AG09319 (cell line): ENCODE measurements at regions not wholly inside any gene's neighbourhood (a gene's known extent, or its start where the extent isn't known, plus 50 kb on each side); places are given as distances from the start of the nearest gene placed in this dataset.
"Not testable (repeated sequence)": the region's sequence is repeated elsewhere in the genome, so short reads cannot be mapped to it uniquely, and the experiment has no call there.

Source experiments
- DNase-seq: peaks from one replicate; pipeline ENCODE4 v3.0.0-alpha.2; 2010; ENCODE audit warnings: low read depth; ENCODE audit errors: extremely low read depth
- CTCF ChIP-seq: IDR thresholded peaks from 2 replicates; pipeline ENCODE4 v1.5.1; 2011; ENCODE audit warnings: low read depth, mild to moderate bottlenecking, inconsistent platforms, low read length, moderate library complexity

DNA sequence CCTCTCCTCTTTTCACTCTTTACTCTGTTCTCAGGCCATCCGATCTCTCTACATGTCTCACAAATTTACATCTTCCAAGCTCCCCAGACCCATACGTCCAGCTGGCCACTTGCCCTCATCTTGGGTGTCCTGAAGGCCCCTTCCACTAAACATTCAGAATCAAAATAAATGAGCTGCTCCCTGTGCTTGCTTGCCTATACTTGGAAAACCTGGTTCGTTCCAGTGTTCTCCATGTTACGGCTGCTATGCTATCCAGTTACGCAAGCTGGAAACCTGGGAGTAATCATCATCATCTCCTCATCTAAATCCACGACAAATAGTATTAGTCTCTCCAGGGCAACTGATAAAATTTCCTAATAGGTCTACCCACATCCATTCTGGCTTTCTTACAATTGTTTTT, 165.0 kb upstream of the FBXL17 start:
- no peak for TF ChIP-seq CTCF
- DNase-seq: no peak

- DNase-seq: no peak
- no peak for TF ChIP-seq CTCF
Measured at GRCh38 chr5:108545301-108545700, 163.4 kb upstream of the FBXL17 start.

- no peak for DNase-seq
- TF ChIP-seq CTCF: no peak
Measured at GRCh38 chr5:108543486-108543885, 161.6 kb upstream of the FBXL17 start.

DNA sequence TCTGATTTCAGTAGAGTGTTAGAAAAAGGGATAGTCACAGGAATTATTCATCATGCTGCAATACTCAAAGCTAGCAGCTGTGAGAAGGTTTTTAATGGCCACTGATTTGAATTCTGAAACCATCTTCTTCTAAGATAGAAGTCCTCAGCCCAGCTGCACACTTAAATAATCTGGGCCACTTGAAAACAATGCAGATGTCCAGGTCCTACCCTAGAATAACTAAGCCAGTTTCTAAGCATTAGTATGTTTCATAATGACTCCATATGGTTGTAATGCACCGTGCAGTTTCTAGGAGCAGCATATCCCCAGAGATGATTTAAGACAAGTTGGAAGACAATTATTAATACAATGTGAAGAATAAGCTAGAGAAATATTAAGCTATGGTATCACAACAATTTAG, 159.9 kb upstream of the FBXL17 start:
- no peak for DNase-seq
- no peak for TF ChIP-seq CTCF

DNA sequence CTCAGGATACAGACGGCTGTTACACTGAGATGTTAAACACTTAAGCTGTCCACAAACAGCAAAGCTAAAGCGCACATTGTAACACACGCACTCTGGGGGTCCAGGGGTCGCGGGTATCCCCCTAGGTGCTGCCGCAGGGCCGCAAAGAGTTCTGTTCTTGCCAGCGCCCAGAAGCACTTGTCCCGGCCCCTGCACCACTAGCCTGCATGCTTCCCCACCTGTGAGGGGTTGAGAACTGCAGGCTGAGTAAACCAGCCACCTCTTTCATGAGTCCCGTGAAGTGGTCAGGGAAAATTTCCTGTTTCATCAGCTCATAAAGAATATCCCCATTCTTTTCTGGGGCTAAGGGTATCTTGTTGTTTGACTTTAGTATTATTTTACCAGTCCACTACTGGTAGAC, 154.4 kb upstream of the FBXL17 start:
- DNase-seq: no peak
- TF ChIP-seq CTCF: no peak

GRCh38 chr5:108532129-108532445, 150.2 kb upstream of the FBXL17 start:
- DNase-seq: not testable (repeated sequence)

DNA sequence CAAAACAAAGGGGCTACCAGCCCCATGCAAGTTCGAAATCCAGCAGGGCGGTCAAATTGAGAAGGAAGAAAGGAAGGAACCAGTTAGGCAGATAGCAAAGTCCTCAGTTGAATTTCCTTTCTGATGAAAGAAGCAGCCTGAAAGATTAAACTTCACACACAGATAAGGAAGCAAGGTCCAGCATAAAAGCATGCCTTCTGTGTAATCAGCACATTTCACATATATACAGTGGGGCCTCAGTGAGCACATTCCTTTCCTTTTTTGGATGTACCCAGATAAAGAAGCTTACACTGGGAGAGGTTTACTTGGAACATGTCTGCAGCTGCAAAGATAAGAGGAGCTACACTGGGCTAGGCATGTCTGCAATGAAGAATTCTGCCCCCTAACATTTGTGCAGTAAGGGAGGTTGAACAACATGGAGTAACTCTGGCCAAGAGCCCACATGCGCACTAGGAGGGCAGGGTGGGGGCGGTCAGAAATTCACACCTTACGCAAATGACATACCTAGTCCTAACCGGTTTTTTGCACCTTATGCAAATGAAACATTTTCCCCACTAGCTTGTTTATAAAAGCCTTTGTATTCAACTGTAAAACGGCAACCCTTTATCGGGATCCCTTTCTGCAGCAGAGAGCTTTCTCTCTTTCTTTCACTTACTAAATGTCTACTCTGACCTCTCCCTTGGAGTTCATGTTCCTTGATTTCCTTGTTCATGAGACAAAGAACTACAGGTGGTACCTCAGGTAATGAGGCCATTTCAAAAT, 149.7 kb upstream of the FBXL17 start:
- TF ChIP-seq CTCF: no peak
- no peak for DNase-seq

DNA sequence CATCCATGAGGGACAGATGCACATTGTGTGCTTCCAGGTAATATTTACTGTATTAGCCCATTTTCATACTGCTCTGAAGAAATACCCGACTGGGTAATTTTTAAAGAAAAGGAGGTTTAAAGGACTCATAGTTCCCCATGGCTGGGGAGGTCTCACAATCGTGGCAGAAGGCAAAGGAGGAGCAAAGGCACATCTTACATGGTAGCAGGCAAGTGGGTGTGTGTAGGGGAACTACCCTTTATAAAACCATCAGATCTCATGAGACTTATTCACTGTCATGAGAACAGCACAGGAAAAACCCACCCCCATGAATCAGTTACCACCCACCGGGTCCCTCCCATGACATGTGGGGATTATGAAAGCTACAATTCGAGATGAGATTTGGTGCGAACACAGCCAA, 148.8 kb upstream of the FBXL17 start:
- no peak for TF ChIP-seq CTCF
- DNase-seq: no peak
